ENCODE measurements at regions not wholly inside any gene's neighbourhood (a gene's known extent, or its start where the extent isn't known, plus 50 kb on each side); places are given as distances from the start of the nearest gene placed in this dataset.

DNA sequence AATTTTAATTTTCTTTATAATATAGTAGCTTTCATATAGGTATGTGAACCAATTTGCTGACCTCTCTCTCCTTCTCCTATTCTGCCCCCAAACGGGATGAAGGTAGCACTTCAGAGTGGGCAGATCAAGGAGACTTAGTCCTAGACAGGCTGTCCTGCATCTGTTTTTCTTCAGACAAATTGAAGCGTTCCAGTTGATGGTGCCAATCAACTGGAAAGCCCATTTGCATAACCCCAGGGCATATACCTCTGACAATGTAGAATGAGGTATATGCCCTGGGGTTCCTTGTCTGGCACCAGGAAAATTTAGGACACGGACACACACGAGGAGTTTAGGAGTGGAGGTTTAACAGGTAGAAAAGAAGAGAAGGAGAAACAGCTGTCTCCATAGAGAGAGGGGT lies 502.9 kb downstream of the HTR7 start:
- no peak overlapping the region for H3K4ac ChIP-seq (ENCODE audit: low read length)
- H3K4me3 ChIP-seq (ENCODE audit: low read length in 2 of 2), result no peak overlapping the region
- H3K79me1 ChIP-seq (ENCODE audit: low read depth, low read length), result no peaks in the 10 kb centered on the region
- no peak overlapping the region for H3K18ac ChIP-seq (ENCODE audit: low read length)
- H3K36me3 ChIP-seq (replicated peaks in 1 of 2; ENCODE audit: control insufficient read depth in 2 of 2, insufficient read depth in 2 of 2, low read length in 2 of 2), result no peaks in the 10 kb centered on the region
- no CpG with 5 or more reads among the region's 4 CpGs for WGBS, 2 donors (ENCODE audit: extremely low coverage in 2 of 2, insufficient read length in 2 of 2, insufficient replicate concordance in 1 of 2)
- no peaks in the 10 kb centered on the region for H3K4me1 ChIP-seq (ENCODE audit: control insufficient read depth in 2 of 2, insufficient read depth in 1 of 2, low read depth in 1 of 2, low read length in 2 of 2)
- no peak overlapping the region for H2BK120ac ChIP-seq (ENCODE audit: low read depth, low read length)
- no peak overlapping the region for H4K91ac ChIP-seq (ENCODE audit: low read depth, low read length, poor library complexity)
- no peak overlapping the region for H4K8ac ChIP-seq (ENCODE audit: low read depth, low read length)
- H3K14ac ChIP-seq (ENCODE audit: low read length), result no peak overlapping the region
- H2AFZ ChIP-seq (ENCODE audit: low read length), result no peak overlapping the region
- no peak overlapping the region for H3K23ac ChIP-seq (ENCODE audit: low read depth, low read length, poor library complexity)
- H2BK12ac ChIP-seq (ENCODE audit: low read length), result no peak overlapping the region
- no peak overlapping the region for H2BK5ac ChIP-seq (ENCODE audit: low read length)
- no peak overlapping the region for H3K27ac ChIP-seq (replicated peaks; ENCODE audit: low read length)
- no peaks in the 10 kb centered on the region for H3K9me3 ChIP-seq (replicated peaks in 1 of 2; ENCODE audit: control insufficient read depth in 2 of 2, insufficient read depth in 1 of 2, low read depth in 1 of 2, low read length in 2 of 2)
- H3K4me2 ChIP-seq (ENCODE audit: insufficient read depth, low read length, poor library complexity, severe bottlenecking), result no peak overlapping the region
- no peak for DNase-seq (ENCODE audit: low spot score)
- H3K27me3 ChIP-seq (ENCODE audit: control insufficient read depth in 3 of 3, insufficient read depth in 3 of 3, low read depth in 1 of 3, low read length in 3 of 3), result peaks cover 0 to 2% (median 0%) of the 10 kb centered on the region in 3 experiments
- H2BK15ac ChIP-seq (ENCODE audit: low read length), result no peak overlapping the region
- H2AK5ac ChIP-seq (ENCODE audit: low read depth, low read length), result no peak overlapping the region
- H3K9ac ChIP-seq (ENCODE audit: low read depth, low read length, poor library complexity), result no peak overlapping the region

GRCh38 chr10:90363799-90364483 lies 493.9 kb downstream of the HTR7 start:
- no peak overlapping the region for H2BK12ac ChIP-seq (ENCODE audit: low read length)
- H3K9me3 ChIP-seq (replicated peaks in 1 of 2; ENCODE audit: control insufficient read depth in 2 of 2, insufficient read depth in 1 of 2, low read depth in 1 of 2, low read length in 2 of 2), result no peaks in the 10 kb centered on the region
- no CpG with 5 or more reads among the region's 4 CpGs for WGBS, 2 donors (ENCODE audit: extremely low coverage in 2 of 2, insufficient read length in 2 of 2, insufficient replicate concordance in 1 of 2)
- no peak overlapping the region for H3K14ac ChIP-seq (ENCODE audit: low read length)
- H2AK5ac ChIP-seq (ENCODE audit: low read depth, low read length), result no peak overlapping the region
- no peak overlapping the region for H4K91ac ChIP-seq (ENCODE audit: low read depth, low read length, poor library complexity)
- no peak overlapping the region for H3K4me2 ChIP-seq (ENCODE audit: insufficient read depth, low read length, poor library complexity, severe bottlenecking)
- no peaks in the 10 kb centered on the region for H3K4me1 ChIP-seq (ENCODE audit: control insufficient read depth in 2 of 2, insufficient read depth in 1 of 2, low read depth in 1 of 2, low read length in 2 of 2)
- H3K27me3 ChIP-seq (ENCODE audit: control insufficient read depth in 3 of 3, insufficient read depth in 3 of 3, low read depth in 1 of 3, low read length in 3 of 3), result no peaks in the 10 kb centered on the region
- H3K27ac ChIP-seq (replicated peaks; ENCODE audit: low read length), result no peak overlapping the region
- H2AFZ ChIP-seq (ENCODE audit: low read length), result no peak overlapping the region
- H2BK15ac ChIP-seq (ENCODE audit: low read length), result no peak overlapping the region
- H4K8ac ChIP-seq (ENCODE audit: low read depth, low read length), result no peak overlapping the region
- no peak overlapping the region for H3K9ac ChIP-seq (ENCODE audit: low read depth, low read length, poor library complexity)
- no peaks in the 10 kb centered on the region for H3K79me1 ChIP-seq (ENCODE audit: low read depth, low read length)
- DNase-seq (ENCODE audit: low spot score), result no peak
- H3K18ac ChIP-seq (ENCODE audit: low read length), result no peak overlapping the region
- H3K4me3 ChIP-seq (ENCODE audit: low read length in 2 of 2), result no peak overlapping the region
- no peak overlapping the region for H2BK120ac ChIP-seq (ENCODE audit: low read depth, low read length)
- no peak overlapping the region for H2BK5ac ChIP-seq (ENCODE audit: low read length)
- H3K4ac ChIP-seq (ENCODE audit: low read length), result no peak overlapping the region
- H3K36me3 ChIP-seq (replicated peaks in 1 of 2; ENCODE audit: control insufficient read depth in 2 of 2, insufficient read depth in 2 of 2, low read length in 2 of 2), result no peaks in the 10 kb centered on the region
- no peak overlapping the region for H3K23ac ChIP-seq (ENCODE audit: low read depth, low read length, poor library complexity)

- Histone ChIP-seq H3K27me3 (ENCODE audit: control insufficient read depth in 3 of 3, insufficient read depth in 3 of 3, low read depth in 1 of 3, low read length in 3 of 3) (no peaks in the 10 kb centered on the region), H3K36me3 (replicated peaks in 1 of 2; ENCODE audit: control insufficient read depth in 2 of 2, insufficient read depth in 2 of 2, low read length in 2 of 2) (no peaks in the 10 kb centered on the region), H3K4me3 (ENCODE audit: low read length in 2 of 2) (no peak overlapping the region), H3K4me2 (ENCODE audit: insufficient read depth, low read length, poor library complexity, severe bottlenecking) (no peak overlapping the region), H2BK15ac (ENCODE audit: low read length) (no peak overlapping the region), H2AK5ac (ENCODE audit: low read depth, low read length) (no peak overlapping the region), H2BK12ac (ENCODE audit: low read length) (no peak overlapping the region), H3K9me3 (replicated peaks in 1 of 2; ENCODE audit: control insufficient read depth in 2 of 2, insufficient read depth in 1 of 2, low read depth in 1 of 2, low read length in 2 of 2) (no peaks in the 10 kb centered on the region), H3K9ac (ENCODE audit: low read depth, low read length, poor library complexity) (no peak overlapping the region), H4K91ac (ENCODE audit: low read depth, low read length, poor library complexity) (no peak overlapping the region), H3K79me1 (ENCODE audit: low read depth, low read length) (no peaks in the 10 kb centered on the region), H2BK120ac (ENCODE audit: low read depth, low read length) (no peak overlapping the region), H3K27ac (replicated peaks; ENCODE audit: low read length) (no peak overlapping the region), H2BK5ac (ENCODE audit: low read length) (no peak overlapping the region), H3K18ac (ENCODE audit: low read length) (no peak overlapping the region), H4K8ac (ENCODE audit: low read depth, low read length) (no peak overlapping the region), H3K23ac (ENCODE audit: low read depth, low read length, poor library complexity) (no peak overlapping the region), H3K4ac (ENCODE audit: low read length) (no peak overlapping the region), H2AFZ (ENCODE audit: low read length) (no peak overlapping the region), H3K14ac (ENCODE audit: low read length) (no peak overlapping the region), H3K4me1 (ENCODE audit: control insufficient read depth in 2 of 2, insufficient read depth in 1 of 2, low read depth in 1 of 2, low read length in 2 of 2) (no peaks in the 10 kb centered on the region)
- DNase-seq (ENCODE audit: low spot score), result no peak
- WGBS, 2 donors (ENCODE audit: extremely low coverage in 2 of 2, insufficient read length in 2 of 2, insufficient replicate concordance in 1 of 2), result no CpG with 5 or more reads among the region's 2 CpGs
Observed at GRCh38 chr10:90372451-90372850, 485.4 kb downstream of the HTR7 start.

- Histone ChIP-seq H4K8ac (ENCODE audit: low read depth, low read length) (no peak overlapping the region), H3K4me3 (ENCODE audit: low read length in 2 of 2) (no peak overlapping the region), H3K4ac (ENCODE audit: low read length) (no peak overlapping the region), H3K14ac (ENCODE audit: low read length) (no peak overlapping the region), H3K4me2 (ENCODE audit: insufficient read depth, low read length, poor library complexity, severe bottlenecking) (no peak overlapping the region), H2BK120ac (ENCODE audit: low read depth, low read length) (no peak overlapping the region), H2BK15ac (ENCODE audit: low read length) (no peak overlapping the region), H4K91ac (ENCODE audit: low read depth, low read length, poor library complexity) (no peak overlapping the region), H2AFZ (ENCODE audit: low read length) (no peak overlapping the region), H3K27me3 (ENCODE audit: control insufficient read depth in 3 of 3, insufficient read depth in 3 of 3, low read depth in 1 of 3, low read length in 3 of 3) (no peaks in the 10 kb centered on the region), H3K18ac (ENCODE audit: low read length) (no peak overlapping the region), H3K79me1 (ENCODE audit: low read depth, low read length) (no peaks in the 10 kb centered on the region), H3K23ac (ENCODE audit: low read depth, low read length, poor library complexity) (no peak overlapping the region), H3K4me1 (ENCODE audit: control insufficient read depth in 2 of 2, insufficient read depth in 1 of 2, low read depth in 1 of 2, low read length in 2 of 2) (no peaks in the 10 kb centered on the region), H2BK5ac (ENCODE audit: low read length) (no peak overlapping the region), H2AK5ac (ENCODE audit: low read depth, low read length) (no peak overlapping the region), H3K9ac (ENCODE audit: low read depth, low read length, poor library complexity) (no peak overlapping the region), H3K27ac (replicated peaks; ENCODE audit: low read length) (no peak overlapping the region), H3K9me3 (replicated peaks in 1 of 2; ENCODE audit: control insufficient read depth in 2 of 2, insufficient read depth in 1 of 2, low read depth in 1 of 2, low read length in 2 of 2) (no peaks in the 10 kb centered on the region), H3K36me3 (replicated peaks in 1 of 2; ENCODE audit: control insufficient read depth in 2 of 2, insufficient read depth in 2 of 2, low read length in 2 of 2) (no peaks in the 10 kb centered on the region), H2BK12ac (ENCODE audit: low read length) (no peak overlapping the region)
- no peak for DNase-seq (ENCODE audit: low spot score)
- WGBS, 2 donors (ENCODE audit: extremely low coverage in 2 of 2, insufficient read length in 2 of 2, insufficient replicate concordance in 1 of 2), result no CpG with 5 or more reads among the region's 1 CpG
Observed at GRCh38 chr10:90373911-90374310, 483.9 kb downstream of the HTR7 start.

Measured in neuronal stem cell (in vitro differentiated cells).